ENCODE measurements at regions not wholly inside any gene's neighbourhood (a gene's known extent, or its start where the extent isn't known, plus 50 kb on each side); places are given as distances from the start of the nearest gene placed in this dataset.

DNA sequence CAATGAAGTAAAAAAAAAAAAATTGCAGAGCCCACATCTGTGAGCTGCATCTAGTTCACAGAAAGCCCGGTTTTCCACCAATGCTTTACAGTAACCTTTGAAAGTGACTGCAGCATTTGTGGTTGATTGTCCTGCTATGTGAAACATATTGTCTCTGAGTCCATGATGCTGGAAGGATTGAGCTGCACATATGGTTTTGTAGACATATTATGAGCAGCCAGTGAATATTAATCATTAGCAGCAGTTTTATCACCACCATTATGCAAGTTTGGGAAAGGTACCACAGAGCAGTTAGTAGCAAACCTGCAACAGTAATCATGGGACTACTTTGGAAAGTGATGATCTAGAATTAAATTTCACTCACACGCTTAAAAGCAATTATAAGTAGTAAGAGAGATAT is 151.5 kb upstream of the PRICKLE1 start:
- DNase-seq (no peak), ATAC-seq (no peak)
- peaks cover under 1% of the 10 kb centered on the region for H3K9me3 ChIP-seq
- 49 to 64% (median 57%) methylated on average over 2 of the region's 2 CpGs for WGBS, 3 donors
- H3K4me1 ChIP-seq, result peaks cover 54% of the 10 kb centered on the region
- H3K27ac ChIP-seq, result peak overlapping the region; percentile 74
- intact Hi-C loops (cut with DNase I), result loop anchor here in 1 of 2 donors (10.0 kb wide), 1 partner anchor 156 kb away; the partner anchor contains the start of gene PRICKLE1
- no peak for TF ChIP-seq CTCF (IDR thresholded peaks at IDR 0.05)
- H3K36me3 ChIP-seq (ENCODE audit: insufficient read depth in 1 of 2, low read depth in 1 of 2), result no peaks in the 10 kb centered on the region
- H3K4me3 ChIP-seq, result no peak overlapping the region
- H3K27me3 ChIP-seq (ENCODE audit: insufficient read depth in 3 of 3, low read length in 2 of 3), result no peaks in the 10 kb centered on the region

GRCh38 chr12:42737398-42737797 is 147.9 kb upstream of the PRICKLE1 start:
- ATAC-seq, result no peak
- no peak for TF ChIP-seq CTCF (IDR thresholded peaks at IDR 0.05)
- Histone ChIP-seq H3K4me1 (peaks cover 56% of the 10 kb centered on the region), H3K27ac (no peak overlapping the region), H3K4me3 (no peak overlapping the region), H3K36me3 (ENCODE audit: insufficient read depth in 1 of 2, low read depth in 1 of 2) (no peaks in the 10 kb centered on the region), H3K27me3 (ENCODE audit: insufficient read depth in 3 of 3, low read length in 2 of 3) (no peaks in the 10 kb centered on the region), H3K9me3 (no peaks in the 10 kb centered on the region)
- DNase-seq, result no peak
- WGBS, 3 donors, result 84 to 88% (median 84%) methylated on average over 3 of the region's 3 CpGs
- intact Hi-C loops (cut with DNase I), result no loop called here

DNA sequence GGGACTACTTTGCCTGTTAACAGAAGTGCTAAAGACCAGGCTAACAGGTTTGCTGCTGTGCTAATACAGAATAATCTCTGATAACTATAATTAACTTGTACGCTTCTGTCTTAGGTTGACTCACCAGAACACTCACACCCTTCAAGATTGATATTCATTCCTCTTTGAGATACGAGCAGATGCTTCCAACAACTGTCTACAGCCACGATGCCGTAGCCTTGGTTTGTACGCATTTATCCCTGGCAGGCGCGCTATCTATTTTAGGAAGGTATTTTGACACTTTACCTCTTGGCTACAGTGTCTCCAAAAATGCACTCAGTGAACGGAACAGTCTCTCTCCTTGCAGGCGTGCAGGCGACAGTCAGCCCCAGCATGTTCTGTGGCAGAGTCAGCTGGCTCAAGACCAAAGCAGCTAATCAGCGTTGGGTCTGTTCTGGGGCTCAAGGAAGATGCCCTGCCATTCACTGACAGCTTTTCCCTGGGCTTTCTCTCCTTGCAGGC is 146.4 kb upstream of the PRICKLE1 start:
- Histone ChIP-seq H3K4me1 (peaks cover 42% of the 10 kb centered on the region), H3K27me3 (ENCODE audit: insufficient read depth in 3 of 3, low read length in 2 of 3) (no peaks in the 10 kb centered on the region), H3K36me3 (ENCODE audit: insufficient read depth in 1 of 2, low read depth in 1 of 2) (no peaks in the 10 kb centered on the region), H3K4me3 (no peak overlapping the region), H3K27ac (peak overlapping the region; percentile 66), H3K9me3 (no peaks in the 10 kb centered on the region)
- ATAC-seq (peak; percentile 90 to 96 (median 92)), DNase-seq (peak; percentile 27 to 83)
- no peak for TF ChIP-seq CTCF (IDR thresholded peaks at IDR 0.05)
- 22 to 37% (median 27%) methylated on average over 11 of the region's 11 CpGs for WGBS, 3 donors
- intact Hi-C loops (cut with DNase I), result no loop called here

DNA sequence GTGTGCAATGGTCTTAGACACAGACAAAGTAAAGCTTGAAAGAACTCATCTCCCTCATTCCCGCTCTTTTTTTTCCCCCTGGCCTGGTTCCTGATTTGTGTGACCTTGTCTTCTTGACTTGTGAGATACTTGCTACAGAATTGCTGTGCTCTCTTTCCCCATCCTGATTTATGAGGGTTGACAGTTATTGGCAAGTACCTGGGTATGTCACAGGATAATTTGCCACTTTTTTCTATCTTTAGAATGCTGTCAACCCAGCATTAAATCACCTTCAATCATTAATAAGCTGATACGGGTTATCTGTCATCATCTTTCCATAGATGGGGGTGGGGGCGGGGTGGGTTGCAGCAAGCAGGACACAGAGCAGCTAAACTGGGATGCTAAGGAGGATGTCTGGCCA is 144.4 kb upstream of the PRICKLE1 start:
- Histone ChIP-seq H3K9me3 (no peaks in the 10 kb centered on the region), H3K4me3 (no peak overlapping the region), H3K36me3 (ENCODE audit: insufficient read depth in 1 of 2, low read depth in 1 of 2) (no peaks in the 10 kb centered on the region), H3K27me3 (ENCODE audit: insufficient read depth in 3 of 3, low read length in 2 of 3) (no peaks in the 10 kb centered on the region), H3K27ac (no peak overlapping the region), H3K4me1 (peaks cover 42% of the 10 kb centered on the region)
- intact Hi-C loops (cut with DNase I), result no loop called here
- DNase-seq, result no peak
- 17 to 50% (median 23%) methylated on average over 3 of the region's 3 CpGs for WGBS, 3 donors
- ATAC-seq, result peak in 3 of 4 donors; percentile 47 to 53 (median 51)
- no peak for TF ChIP-seq CTCF (IDR thresholded peaks at IDR 0.05)

DNA sequence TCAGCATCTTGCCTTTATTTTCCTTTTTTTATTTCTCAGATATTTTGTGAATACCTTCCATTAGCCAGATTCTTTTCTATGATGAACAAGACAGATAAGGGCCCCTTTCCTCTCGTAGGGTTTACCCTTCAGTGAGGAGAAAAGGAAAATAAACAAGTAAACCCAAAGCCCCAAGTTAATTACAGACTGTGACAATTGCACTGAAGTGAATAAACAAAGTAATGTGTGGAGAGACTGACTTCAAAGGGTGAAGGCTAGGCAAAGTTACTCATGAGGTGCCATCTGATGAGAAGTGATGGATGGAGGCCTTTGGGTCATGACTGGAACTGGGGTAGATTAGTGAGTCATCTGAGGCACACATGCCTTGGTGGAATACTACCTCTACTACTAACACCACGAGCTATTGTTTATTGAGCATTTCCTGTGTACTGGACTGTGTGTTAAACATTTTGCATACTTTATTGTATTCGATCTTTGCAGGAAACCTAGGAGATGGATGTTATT is 143.4 kb upstream of the PRICKLE1 start:
- H3K9me3 ChIP-seq, result no peaks in the 10 kb centered on the region
- intact Hi-C loops (cut with DNase I), result no loop called here
- H3K4me3 ChIP-seq, result no peak overlapping the region
- WGBS, 3 donors, result 78 to 81% (median 78%) methylated on average over 3 of the region's 3 CpGs
- H3K4me1 ChIP-seq, result peaks cover 40% of the 10 kb centered on the region
- H3K27me3 ChIP-seq (ENCODE audit: insufficient read depth in 3 of 3, low read length in 2 of 3), result no peaks in the 10 kb centered on the region
- DNase-seq (no peak), ATAC-seq (no peak)
- no peak for TF ChIP-seq CTCF (IDR thresholded peaks at IDR 0.05)
- H3K27ac ChIP-seq, result no peak overlapping the region
- H3K36me3 ChIP-seq (ENCODE audit: insufficient read depth in 1 of 2, low read depth in 1 of 2), result no peaks in the 10 kb centered on the region
